GM21423 (cell line): ENCODE measurements at regions not wholly inside any gene's neighbourhood (a gene's known extent, or its start where the extent isn't known, plus 50 kb on each side); places are given as distances from the start of the nearest gene placed in this dataset.
"Not testable (repeated sequence)": the region's sequence is repeated elsewhere in the genome, so short reads cannot be mapped to it uniquely, and the experiment has no call there.

ENCODE experiments used
- ATAC-seq: cut with Tn5 transposase; IDR thresholded peaks from one replicate; pipeline ENCODE4 v1.9.1; 2021; ENCODE audit warnings: mild to moderate bottlenecking, moderate library complexity; ENCODE audit not compliant: unreplicated experiment

GRCh38 chr11:90286640-90287039 lies 63.8 kb upstream of the CHORDC1 start:
- no peak for ATAC-seq

- ATAC-seq = no peak
These were observed 61.3 kb upstream of the CHORDC1 start for GRCh38 chr11:90284171-90284570.

GRCh38 chr11:90282551-90283071 lies 59.8 kb upstream of the CHORDC1 start:
- ATAC-seq = not testable (repeated sequence)

- ATAC-seq = no peak
These were observed 51.5 kb upstream of the CHORDC1 start for GRCh38 chr11:90274362-90274761.
